Colonic mucosa (tissue), 4 donors: ENCODE measurements at regions not wholly inside any gene's neighbourhood (a gene's known extent, or its start where the extent isn't known, plus 50 kb on each side); places are given as distances from the start of the nearest gene placed in this dataset.
"Not testable (repeated sequence)": the region's sequence is repeated elsewhere in the genome, so short reads cannot be mapped to it uniquely, and the experiment has no call there.

ENCODE experiments used
- DNase-seq: peaks from one replicate; pipeline ENCODE4 v3.0.0-alpha.2; 2020
- H3K27ac ChIP-seq: fragments of 200-600 bp; one replicate; pipeline ENCODE4 v1.8.0; 2021
- H3K27me3 ChIP-seq: fragments of 200-600 bp; one replicate; pipeline ENCODE4 v1.8.0; 2021
- H3K36me3 ChIP-seq: fragments of 200-600 bp; one replicate; pipeline ENCODE4 v1.8.0; 2021
- H3K4me1 ChIP-seq: fragments of 200-600 bp; one replicate; pipeline ENCODE4 v1.8.0; 2021; ENCODE audit warnings: mild to moderate bottlenecking
- H3K4me3 ChIP-seq: fragments of 200-600 bp; one replicate; pipeline ENCODE4 v1.8.0; 2021
- H3K9ac ChIP-seq, 2 donors: one replicate each; pipeline ENCODE4 v1.7.0; 2013; ENCODE audit warnings: control low read depth in 2 of 2, low read depth in 2 of 2, low read length in 2 of 2
- H3K9me3 ChIP-seq: fragments of 200-600 bp; one replicate; pipeline ENCODE4 v1.8.0; 2021
- CTCF ChIP-seq: fragments of 200-600 bp; IDR thresholded peaks from one replicate; pipeline ENCODE4 v1.8.0; 2022; ENCODE audit warnings: antibody characterized with exemption, mild to moderate bottlenecking
- intact Hi-C: fragments of 100-400 bp; cut with DNase I; formaldehyde crosslinking; loops from one replicate; pipeline ENCODE4 v1.14.1; 2022
- donor health status: healthy.
- donor health status: DM: no; HTN: no; CAD: no.
- donor health status: DM: no; HTN: no; CAD: no.

- DNase-seq, result no peak
- no peak for TF ChIP-seq CTCF
- intact Hi-C loops, result no loop called here
- no peaks in the 10 kb centered on the region for H3K27me3 ChIP-seq
- H3K4me3 ChIP-seq, result no peak overlapping the region
- H3K36me3 ChIP-seq, result no peaks in the 10 kb centered on the region
- no peak overlapping the region for H3K27ac ChIP-seq
- no peaks in the 10 kb centered on the region for H3K9me3 ChIP-seq
- H3K4me1 ChIP-seq, result no peaks in the 10 kb centered on the region
- no peak overlapping the region for H3K9ac ChIP-seq
Measured at GRCh38 chr11:57937431-57937830, 86.2 kb upstream of the OR9Q1 start.

- TF ChIP-seq CTCF, result no peak
- intact Hi-C loops, result no loop called here
Measured at GRCh38 chr11:57938351-57938750, 85.3 kb upstream of the OR9Q1 start.

GRCh38 chr11:57940044-57940756, 83.5 kb upstream of the OR9Q1 start:
- Histone ChIP-seq H3K9me3 (no peaks in the 10 kb centered on the region), H3K36me3 (no peaks in the 10 kb centered on the region)

More at GRCh38 chr11:57938351-57938750, 85.3 kb upstream of the OR9Q1 start:
- Histone ChIP-seq H3K4me3 (no peak overlapping the region), H3K9me3 (no peaks in the 10 kb centered on the region), H3K9ac (no peak overlapping the region), H3K27me3 (no peaks in the 10 kb centered on the region), H3K36me3 (no peaks in the 10 kb centered on the region), H3K4me1 (no peaks in the 10 kb centered on the region), H3K27ac (no peak overlapping the region)
- DNase-seq, result no peak

GRCh38 chr11:57941875-57942274, 81.8 kb upstream of the OR9Q1 start:
- H3K36me3 ChIP-seq, result no peaks in the 10 kb centered on the region
- intact Hi-C loops, result no loop called here
- H3K9me3 ChIP-seq, result no peaks in the 10 kb centered on the region
- H3K4me1 ChIP-seq, result no peaks in the 10 kb centered on the region
- H3K27me3 ChIP-seq, result no peaks in the 10 kb centered on the region
- DNase-seq, result no peak
- H3K9ac ChIP-seq, result no peak overlapping the region
- no peak overlapping the region for H3K4me3 ChIP-seq
- H3K27ac ChIP-seq, result no peak overlapping the region
- TF ChIP-seq CTCF, result no peak

More at GRCh38 chr11:57940044-57940756, 83.5 kb upstream of the OR9Q1 start:
- H3K4me3 ChIP-seq, result no peak overlapping the region
- H3K27ac ChIP-seq, result no peak overlapping the region
- H3K9ac ChIP-seq, result no peak overlapping the region
- no peaks in the 10 kb centered on the region for H3K27me3 ChIP-seq
- DNase-seq, result no peak
- intact Hi-C loops, result no loop called here
- no peak for TF ChIP-seq CTCF
- no peaks in the 10 kb centered on the region for H3K4me1 ChIP-seq

GRCh38 chr11:57942808-57943207, 80.9 kb upstream of the OR9Q1 start:
- Histone ChIP-seq H3K4me3 (no peak overlapping the region), H3K36me3 (no peaks in the 10 kb centered on the region), H3K9ac (no peak overlapping the region), H3K27me3 (no peaks in the 10 kb centered on the region), H3K27ac (no peak overlapping the region), H3K4me1 (no peaks in the 10 kb centered on the region), H3K9me3 (no peaks in the 10 kb centered on the region)
- no peak for DNase-seq
- intact Hi-C loops, result no loop called here
- no peak for TF ChIP-seq CTCF

GRCh38 chr11:57943766-57944165, 79.9 kb upstream of the OR9Q1 start:
- H3K4me3 ChIP-seq, H3K36me3 ChIP-seq, H3K4me1 ChIP-seq, H3K27ac ChIP-seq, intact Hi-C loops, DNase-seq, H3K27me3 ChIP-seq, H3K9ac ChIP-seq, H3K9me3 ChIP-seq: not testable (repeated sequence)
